ENCODE measurements at regions not wholly inside any gene's neighbourhood (a gene's known extent, or its start where the extent isn't known, plus 50 kb on each side); places are given as distances from the start of the nearest gene placed in this dataset.

DNA sequence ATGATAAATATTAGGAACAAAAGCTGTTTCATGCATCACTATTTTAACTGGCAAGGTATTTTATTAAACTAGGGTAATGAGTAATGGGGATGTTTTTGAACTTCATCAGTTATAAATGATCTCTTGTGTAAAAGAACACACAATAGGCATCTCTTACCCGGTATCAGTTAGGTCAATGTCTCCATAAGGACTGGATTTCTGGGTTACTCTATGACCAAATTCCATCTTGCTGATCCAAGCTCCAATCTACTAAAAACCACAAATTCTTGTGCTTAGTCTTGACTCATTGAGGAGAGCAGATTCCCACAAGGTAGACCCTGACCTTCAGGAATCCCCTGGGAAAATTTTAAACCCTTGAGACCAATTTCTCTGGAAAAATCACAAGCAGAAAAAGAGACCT lies 1167.7 kb downstream of the XPNPEP1 start:
- 0 out of 2 replicates have a peak, but pooled peaks cover 2% of the 10 kb centered on the region for H3K4me1 ChIP-seq
- H3K9me3 ChIP-seq = no peaks in the 10 kb centered on the region
- no peak overlapping the region for H3K4me3 ChIP-seq (ENCODE audit: low read depth, low read length)
- DNase-seq = no peak
- TF ChIP-seq, protein P1, sequence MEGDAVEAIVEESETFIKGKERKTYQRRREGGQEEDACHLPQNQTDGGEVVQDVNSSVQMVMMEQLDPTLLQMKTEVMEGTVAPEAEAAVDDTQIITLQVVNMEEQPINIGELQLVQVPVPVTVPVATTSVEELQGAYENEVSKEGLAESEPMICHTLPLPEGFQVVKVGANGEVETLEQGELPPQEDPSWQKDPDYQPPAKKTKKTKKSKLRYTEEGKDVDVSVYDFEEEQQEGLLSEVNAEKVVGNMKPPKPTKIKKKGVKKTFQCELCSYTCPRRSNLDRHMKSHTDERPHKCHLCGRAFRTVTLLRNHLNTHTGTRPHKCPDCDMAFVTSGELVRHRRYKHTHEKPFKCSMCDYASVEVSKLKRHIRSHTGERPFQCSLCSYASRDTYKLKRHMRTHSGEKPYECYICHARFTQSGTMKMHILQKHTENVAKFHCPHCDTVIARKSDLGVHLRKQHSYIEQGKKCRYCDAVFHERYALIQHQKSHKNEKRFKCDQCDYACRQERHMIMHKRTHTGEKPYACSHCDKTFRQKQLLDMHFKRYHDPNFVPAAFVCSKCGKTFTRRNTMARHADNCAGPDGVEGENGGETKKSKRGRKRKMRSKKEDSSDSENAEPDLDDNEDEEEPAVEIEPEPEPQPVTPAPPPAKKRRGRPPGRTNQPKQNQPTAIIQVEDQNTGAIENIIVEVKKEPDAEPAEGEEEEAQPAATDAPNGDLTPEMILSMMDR (IDR thresholded peaks at IDR 0.05; ENCODE audit: low read depth, low read length) = no peak
- no peaks in the 10 kb centered on the region for H3K36me3 ChIP-seq
- no peaks in the 10 kb centered on the region for H3K27me3 ChIP-seq

GRCh38 chr10:108753326-108753725 lies 1170.0 kb downstream of the XPNPEP1 start:
- no peak overlapping the region for H3K4me3 ChIP-seq (ENCODE audit: low read depth, low read length)
- no peaks in the 10 kb centered on the region for H3K36me3 ChIP-seq
- H3K4me1 ChIP-seq = 0 out of 2 replicates have a peak, but pooled peaks cover 2% of the 10 kb centered on the region
- TF ChIP-seq, protein P1 (IDR thresholded peaks at IDR 0.05; ENCODE audit: low read depth, low read length) = no peak
- no peak for DNase-seq
- H3K27me3 ChIP-seq = no peaks in the 10 kb centered on the region
- H3K9me3 ChIP-seq = no peaks in the 10 kb centered on the region

DNA sequence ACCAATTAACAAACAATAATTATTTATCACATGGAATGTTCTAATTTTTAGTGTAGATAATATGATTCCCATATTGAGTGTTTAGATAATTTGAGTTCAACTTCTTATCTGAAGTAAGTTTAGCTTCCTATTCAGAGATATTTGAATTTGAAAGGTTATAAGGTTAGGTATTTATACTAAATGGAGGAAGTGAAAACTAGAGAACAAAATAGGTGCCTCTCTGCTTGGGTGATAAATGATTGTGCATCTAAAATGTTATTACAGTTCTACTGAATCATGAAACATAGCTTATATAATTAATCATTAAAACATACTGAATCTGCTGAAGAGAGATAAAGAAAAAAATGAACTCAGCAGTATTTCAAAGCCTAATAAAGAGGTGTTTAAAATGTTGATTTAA lies 1174.3 kb downstream of the XPNPEP1 start:
- TF ChIP-seq, protein P1 (IDR thresholded peaks at IDR 0.05; ENCODE audit: low read depth, low read length) = no peak
- Histone ChIP-seq H3K9me3 (no peaks in the 10 kb centered on the region), H3K27me3 (no peaks in the 10 kb centered on the region), H3K4me1 (0 out of 2 replicates have a peak, but pooled peaks cover under 1% of the 10 kb centered on the region), H3K4me3 (ENCODE audit: low read depth, low read length) (no peak overlapping the region), H3K36me3 (no peaks in the 10 kb centered on the region)
- DNase-seq = no peak

- Histone ChIP-seq H3K9me3 (no peaks in the 10 kb centered on the region), H3K27me3 (no peaks in the 10 kb centered on the region), H3K4me3 (ENCODE audit: low read depth, low read length) (no peak overlapping the region), H3K4me1 (no peaks in the 10 kb centered on the region), H3K36me3 (no peaks in the 10 kb centered on the region)
- no peak for DNase-seq
- TF ChIP-seq, protein P1 (IDR thresholded peaks at IDR 0.05; ENCODE audit: low read depth, low read length) = no peak
Measured at GRCh38 chr10:108736111-108736510, 1187.2 kb downstream of the XPNPEP1 start.

DNA sequence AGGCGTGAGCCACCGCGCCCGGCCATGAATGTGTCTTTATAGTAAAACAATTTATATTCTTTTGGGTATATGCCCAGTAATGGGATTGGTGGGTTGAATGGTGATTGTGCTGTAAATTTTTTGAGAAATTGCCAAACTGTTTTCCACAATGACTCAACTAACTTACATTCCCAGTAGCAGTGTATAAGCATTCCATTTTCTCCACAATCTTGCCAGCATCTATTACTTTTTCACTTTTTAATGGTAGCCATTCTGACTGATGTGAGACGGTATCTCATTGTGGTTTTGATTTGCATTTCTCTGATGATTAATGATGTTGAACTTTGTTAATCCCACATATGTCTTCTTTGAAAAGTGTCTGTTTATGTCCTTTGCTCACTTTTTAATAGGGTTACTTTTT lies 1187.9 kb downstream of the XPNPEP1 start:
- Histone ChIP-seq H3K4me1 (no peaks in the 10 kb centered on the region), H3K4me3 (ENCODE audit: low read depth, low read length) (no peak overlapping the region), H3K36me3 (no peaks in the 10 kb centered on the region), H3K9me3 (no peaks in the 10 kb centered on the region), H3K27me3 (no peaks in the 10 kb centered on the region)
- TF ChIP-seq, protein P1 (IDR thresholded peaks at IDR 0.05; ENCODE audit: low read depth, low read length) = no peak
- DNase-seq = no peak

GRCh38 chr10:108721874-108722273 lies 1201.4 kb downstream of the XPNPEP1 start:
- Histone ChIP-seq H3K36me3 (no peaks in the 10 kb centered on the region), H3K4me1 (no peaks in the 10 kb centered on the region), H3K27me3 (no peaks in the 10 kb centered on the region), H3K4me3 (ENCODE audit: low read depth, low read length) (no peak overlapping the region), H3K9me3 (no peaks in the 10 kb centered on the region)
- TF ChIP-seq, protein P1 (IDR thresholded peaks at IDR 0.05; ENCODE audit: low read depth, low read length) = no peak
- no peak for DNase-seq
